NCI-H2081 (cell line): ENCODE measurements at regions not wholly inside any gene's neighbourhood (a gene's known extent, or its start where the extent isn't known, plus 50 kb on each side); places are given as distances from the start of the nearest gene placed in this dataset.

Experiments
- DNase-seq, 2 experiments: peaks; one replicate each; lab custom pipeline; 2025; lab: John Stamatoyannopoulos, UW

GRCh38 chr3:107263269-107264021, 113.8 kb upstream of the CCDC54 start:
- DNase-seq, result no peak

GRCh38 chr3:107264888-107265287, 112.4 kb upstream of the CCDC54 start:
- no peak for DNase-seq

- DNase-seq, result no peak
Observed at GRCh38 chr3:107265526-107265925, 111.7 kb upstream of the CCDC54 start.

GRCh38 chr3:107268469-107268868, 108.8 kb upstream of the CCDC54 start:
- no peak for DNase-seq

GRCh38 chr3:107269136-107269535, 108.1 kb upstream of the CCDC54 start:
- no peak for DNase-seq

- DNase-seq, result peak in 1 of 2 experiments; percentile 48
Observed at GRCh38 chr3:107271787-107272387, 105.4 kb upstream of the CCDC54 start.

- DNase-seq, result no peak
Observed at GRCh38 chr3:107272471-107272870, 104.8 kb upstream of the CCDC54 start.

- DNase-seq, result no peak
Observed at GRCh38 chr3:107272885-107273284, 104.4 kb upstream of the CCDC54 start.

GRCh38 chr3:107273771-107274170, 103.5 kb upstream of the CCDC54 start:
- DNase-seq, result no peak

GRCh38 chr3:107275511-107275910, 101.7 kb upstream of the CCDC54 start:
- no peak for DNase-seq

- no peak for DNase-seq
Observed at GRCh38 chr3:107283948-107284347, 93.3 kb upstream of the CCDC54 start.

- DNase-seq, result no peak
Observed at GRCh38 chr3:107284612-107285011, 92.6 kb upstream of the CCDC54 start.

GRCh38 chr3:107285197-107285596, 92.0 kb upstream of the CCDC54 start:
- DNase-seq, result no peak

GRCh38 chr3:107289354-107289753, 87.9 kb upstream of the CCDC54 start:
- DNase-seq, result no peak

- no peak for DNase-seq
Observed at GRCh38 chr3:107294117-107294516, 83.1 kb upstream of the CCDC54 start.

- no peak for DNase-seq
Observed at GRCh38 chr3:107297597-107297996, 79.6 kb upstream of the CCDC54 start.

- DNase-seq, result no peak
Observed at GRCh38 chr3:107307205-107307604, 70.0 kb upstream of the CCDC54 start.

- no peak for DNase-seq
Observed at GRCh38 chr3:107308716-107309115, 68.5 kb upstream of the CCDC54 start.

GRCh38 chr3:107309312-107309711, 67.9 kb upstream of the CCDC54 start:
- no peak for DNase-seq

- no peak for DNase-seq
Observed at GRCh38 chr3:107313711-107314110, 63.5 kb upstream of the CCDC54 start.

GRCh38 chr3:107315141-107315540, 62.1 kb upstream of the CCDC54 start:
- no peak for DNase-seq

GRCh38 chr3:107323723-107324122, 53.5 kb upstream of the CCDC54 start:
- DNase-seq, result no peak

GRCh38 chr3:107325446-107325845, 51.8 kb upstream of the CCDC54 start:
- no peak for DNase-seq
